Neural progenitor cell (in vitro differentiated cells): ENCODE measurements at regions not wholly inside any gene's neighbourhood (a gene's known extent, or its start where the extent isn't known, plus 50 kb on each side); places are given as distances from the start of the nearest gene placed in this dataset.

ENCODE experiments used
- EZH2 ChIP-seq: fragments of 200-600 bp; sonication (generic); IDR thresholded peaks from 2 replicates; pipeline ENCODE4 v1.6.1; 2017; ENCODE audit warnings: antibody characterized with exemption, mild to moderate bottlenecking, moderate library complexity
- TF ChIP-seq, protein P1 (sequence below): fragments of 200-600 bp; sonication (generic); IDR thresholded peaks from 2 replicates; pipeline ENCODE4 v1.5.1; 2017; ENCODE audit warnings: antibody characterized with exemption, mild to moderate bottlenecking

GRCh38 chr13:23984546-23984945, 87.2 kb upstream of the C1QTNF9B start:
- TF ChIP-seq, protein P1, sequence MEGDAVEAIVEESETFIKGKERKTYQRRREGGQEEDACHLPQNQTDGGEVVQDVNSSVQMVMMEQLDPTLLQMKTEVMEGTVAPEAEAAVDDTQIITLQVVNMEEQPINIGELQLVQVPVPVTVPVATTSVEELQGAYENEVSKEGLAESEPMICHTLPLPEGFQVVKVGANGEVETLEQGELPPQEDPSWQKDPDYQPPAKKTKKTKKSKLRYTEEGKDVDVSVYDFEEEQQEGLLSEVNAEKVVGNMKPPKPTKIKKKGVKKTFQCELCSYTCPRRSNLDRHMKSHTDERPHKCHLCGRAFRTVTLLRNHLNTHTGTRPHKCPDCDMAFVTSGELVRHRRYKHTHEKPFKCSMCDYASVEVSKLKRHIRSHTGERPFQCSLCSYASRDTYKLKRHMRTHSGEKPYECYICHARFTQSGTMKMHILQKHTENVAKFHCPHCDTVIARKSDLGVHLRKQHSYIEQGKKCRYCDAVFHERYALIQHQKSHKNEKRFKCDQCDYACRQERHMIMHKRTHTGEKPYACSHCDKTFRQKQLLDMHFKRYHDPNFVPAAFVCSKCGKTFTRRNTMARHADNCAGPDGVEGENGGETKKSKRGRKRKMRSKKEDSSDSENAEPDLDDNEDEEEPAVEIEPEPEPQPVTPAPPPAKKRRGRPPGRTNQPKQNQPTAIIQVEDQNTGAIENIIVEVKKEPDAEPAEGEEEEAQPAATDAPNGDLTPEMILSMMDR: no peak
- TF ChIP-seq EZH2: no peak
